Smooth muscle cell (in vitro differentiated cells): ENCODE measurements at regions not wholly inside any gene's neighbourhood (a gene's known extent, or its start where the extent isn't known, plus 50 kb on each side); places are given as distances from the start of the nearest gene placed in this dataset.

Source experiments
- DNase-seq: peaks from one replicate; lab custom pipeline; 2025; ENCODE audit not compliant: unreplicated experiment; lab: John Stamatoyannopoulos, UW
- H2AFZ ChIP-seq: fragments of 200-600 bp; sonication (generic); 2 replicates; pipeline ENCODE4 v1.6.0; 2016; ENCODE audit warnings: antibody characterized with exemption, low read depth, mild to moderate bottlenecking
- H3F3A ChIP-seq: fragments of 200-600 bp; sonication (generic); 2 replicates; pipeline ENCODE4 v1.6.0; 2017; ENCODE audit warnings: antibody characterized with exemption, low read depth
- H3K27ac ChIP-seq: fragments of 200-600 bp; sonication (generic); 2 replicates; pipeline ENCODE4 v1.5.1; 2016; ENCODE audit warnings: low read depth, mild to moderate bottlenecking
- H3K27me3 ChIP-seq: fragments of 200-600 bp; sonication (generic); 2 replicates; pipeline ENCODE4 v1.6.1; 2016; ENCODE audit warnings: low read depth, mild to moderate bottlenecking
- H3K36me3 ChIP-seq: fragments of 200-600 bp; sonication (generic); 2 replicates; pipeline ENCODE4 v1.5.1; 2016; ENCODE audit warnings: low read depth
- H3K4me1 ChIP-seq: fragments of 200-600 bp; sonication (generic); 2 replicates; pipeline ENCODE4 v1.5.1; 2016; ENCODE audit warnings: low read depth
- H3K4me2 ChIP-seq: fragments of 200-600 bp; sonication (generic); 2 replicates; pipeline ENCODE4 v1.6.0; 2016; ENCODE audit warnings: mild to moderate bottlenecking
- H3K4me3 ChIP-seq: fragments of 200-600 bp; sonication (generic); 2 replicates; pipeline ENCODE4 v1.5.1; 2016; ENCODE audit warnings: mild to moderate bottlenecking
- H3K79me2 ChIP-seq: fragments of 200-600 bp; sonication (generic); 2 replicates; pipeline ENCODE4 v1.6.0; 2016; ENCODE audit warnings: low read depth, mild to moderate bottlenecking
- H3K9ac ChIP-seq: fragments of 200-600 bp; sonication (generic); 2 replicates; pipeline ENCODE4 v1.6.0; 2016; ENCODE audit warnings: low read depth
- H3K9me3 ChIP-seq: fragments of 200-600 bp; sonication (generic); replicated peaks from 2 replicates; pipeline ENCODE4 v1.5.1; 2016; ENCODE audit warnings: low read depth
- H4K20me1 ChIP-seq: fragments of 200-600 bp; sonication (generic); 2 replicates; pipeline ENCODE4 v1.6.0; 2016; ENCODE audit warnings: low read depth
- CTCF ChIP-seq: fragments of 200-600 bp; sonication (generic); IDR thresholded peaks from 2 replicates; pipeline ENCODE4 v1.5.1; 2017; ENCODE audit warnings: borderline replicate concordance, mild to moderate bottlenecking, antibody characterized with exemption; ENCODE audit not compliant: insufficient read depth, poor library complexity, severe bottlenecking
- WGBS: methylation state at CpG from one replicate; pipeline ENCODE4 v1.1.7; 2016; ENCODE audit warnings: low lambda C conversion rate; 5-methylcytosine and 5-hydroxymethylcytosine counted together

GRCh38 chr6:106820412-106820852 is 154.1 kb downstream of the CD24 start:
- Histone ChIP-seq H3F3A (no peaks in the 10 kb centered on the region), H3K79me2 (no peaks in the 10 kb centered on the region), H3K9ac (no peak overlapping the region), H4K20me1 (no peaks in the 10 kb centered on the region), H3K36me3 (no peaks in the 10 kb centered on the region), H3K27me3 (no peaks in the 10 kb centered on the region), H3K27ac (peak overlapping the region; percentile 40), H3K4me3 (no peak overlapping the region), H3K4me1 (no peaks in the 10 kb centered on the region), H2AFZ (no peak overlapping the region), H3K9me3 (no peaks in the 10 kb centered on the region), H3K4me2 (peak overlapping the region; percentile 45)
- TF ChIP-seq CTCF: no peak
- DNase-seq: no peak

- Histone ChIP-seq H3K4me2 (no peak overlapping the region), H3K9me3 (peaks cover 20% of the 10 kb centered on the region), H2AFZ (no peak overlapping the region), H3K4me3 (no peak overlapping the region), H3K27ac (no peak overlapping the region), H4K20me1 (no peaks in the 10 kb centered on the region), H3F3A (no peaks in the 10 kb centered on the region), H3K79me2 (no peaks in the 10 kb centered on the region), H3K4me1 (no peaks in the 10 kb centered on the region), H3K9ac (no peak overlapping the region), H3K36me3 (no peaks in the 10 kb centered on the region), H3K27me3 (no peaks in the 10 kb centered on the region)
- WGBS: 92% methylated on average over 3 of the region's 3 CpGs
- TF ChIP-seq CTCF: no peak
- no peak for DNase-seq
These were observed 163.3 kb downstream of the CD24 start for GRCh38 chr6:106811088-106811686.

- DNase-seq: no peak
- H3K9ac ChIP-seq: no peak overlapping the region
These were observed 165.8 kb downstream of the CD24 start for GRCh38 chr6:106808758-106809157.

More at GRCh38 chr6:106808758-106809157, 165.8 kb downstream of the CD24 start:
- peaks cover 7% of the 10 kb centered on the region for H3K4me1 ChIP-seq
- H3F3A ChIP-seq: no peaks in the 10 kb centered on the region
- H4K20me1 ChIP-seq: no peaks in the 10 kb centered on the region
- H3K4me2 ChIP-seq: no peak overlapping the region
- H2AFZ ChIP-seq: no peak overlapping the region
- no peaks in the 10 kb centered on the region for H3K36me3 ChIP-seq
- no peaks in the 10 kb centered on the region for H3K79me2 ChIP-seq
- no peak overlapping the region for H3K4me3 ChIP-seq
- peaks cover 20% of the 10 kb centered on the region for H3K9me3 ChIP-seq
- no peak overlapping the region for H3K27ac ChIP-seq
- H3K27me3 ChIP-seq: no peaks in the 10 kb centered on the region
- TF ChIP-seq CTCF: no peak
